Tibial nerve (tissue), 4 donors: ENCODE measurements at regions not wholly inside any gene's neighbourhood (a gene's known extent, or its start where the extent isn't known, plus 50 kb on each side); places are given as distances from the start of the nearest gene placed in this dataset.

Source experiments
- DNase-seq, 2 donors: peaks; one replicate each; pipeline ENCODE4 v3.0.0-alpha.2; 2019; ENCODE audit warnings: low spot score in 2 of 2
- H3K27ac ChIP-seq, 4 donors: fragments of 200-600 bp; sonication (generic) in 3 of 4; one replicate each; pipeline ENCODE4 v1.5.1; 2017 to 2019; ENCODE audit warnings: mild to moderate bottlenecking in 1 of 4
- H3K27me3 ChIP-seq, 2 donors: fragments of 200-600 bp; sonication (generic) in 1 of 2; one replicate each; pipeline versions ENCODE4 v1.5.1 to v1.6.0; 2017 to 2019
- H3K36me3 ChIP-seq, 3 donors: fragments of 200-600 bp; sonication (generic); one replicate each; pipeline ENCODE4 v1.5.1; 2018 to 2019
- H3K4me1 ChIP-seq, 4 donors: fragments of 200-600 bp; sonication (generic) in 3 of 4; one replicate each; pipeline ENCODE4 v1.5.1; 2017 to 2019
- H3K4me3 ChIP-seq, 4 donors: fragments of 200-600 bp; sonication (generic) in 3 of 4; one replicate each; pipeline ENCODE4 v1.5.1; 2017 to 2019; ENCODE audit warnings: mild to moderate bottlenecking in 1 of 4, moderate library complexity in 1 of 4
- H3K9me3 ChIP-seq, 4 donors: fragments of 200-600 bp; sonication (generic) in 3 of 4; one replicate each; pipeline ENCODE4 v1.5.1; 2017 to 2019
- EP300 ChIP-seq, 2 donors: sonication (generic); formaldehyde crosslinking; IDR thresholded peaks; one replicate each; pipeline ENCODE4 v1.6.1; 2017; ENCODE audit warnings: antibody characterized with exemption in 2 of 2, mild to moderate bottlenecking in 1 of 2
- POLR2A ChIP-seq, 2 donors: fragments of 450-650 bp; IDR thresholded peaks; one replicate each; pipeline ENCODE4 v1.6.1; 2017; ENCODE audit warnings: antibody characterized with exemption in 2 of 2, mild to moderate bottlenecking in 2 of 2, moderate library complexity in 2 of 2
- WGBS, 2 donors: methylation state at CpG; one replicate each; pipeline ENCODE4 v1.1.5; 2018; 5-methylcytosine and 5-hydroxymethylcytosine counted together
- TF ChIP-seq, protein P1 (sequence below), 5 experiments: fragments of 200-600 bp in 3 of 5; fragments of 450-650 bp in 2 of 5; sonication (generic) in 3 of 5; IDR thresholded peaks; one replicate each; pipeline ENCODE4 v1.5.1; 2016 to 2019; ENCODE audit warnings: antibody characterized with exemption in 5 of 5, mild to moderate bottlenecking in 3 of 5, moderate library complexity in 2 of 5

DNA sequence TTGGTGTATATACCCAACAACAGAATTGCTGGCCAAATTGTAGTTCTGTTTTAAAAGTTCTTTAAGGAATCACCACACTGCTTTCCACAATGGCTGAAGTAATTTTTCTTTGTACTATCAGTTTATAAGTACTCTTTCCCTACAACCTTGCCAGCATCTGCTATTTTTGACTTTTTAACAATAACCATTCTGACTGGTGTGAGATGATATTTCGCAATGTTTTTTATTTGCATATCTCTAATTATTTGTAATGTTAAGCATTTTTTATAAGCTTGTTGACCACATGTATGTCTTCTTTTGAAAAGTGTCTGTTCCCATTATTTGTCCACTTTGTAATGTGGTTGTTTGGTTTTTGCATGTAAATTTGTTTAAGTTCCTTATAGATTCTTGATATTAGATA, 509.9 kb upstream of the POU3F4 start:
- H3K4me3 ChIP-seq, result no peak overlapping the region
- WGBS, 2 donors, result 90 to 100% methylated on average over 1 of the region's 1 CpG
- H3K9me3 ChIP-seq, result no peaks in the 10 kb centered on the region
- peaks cover 2% of the 10 kb centered on the region in 2 donors for H3K27me3 ChIP-seq
- TF ChIP-seq, protein P1, sequence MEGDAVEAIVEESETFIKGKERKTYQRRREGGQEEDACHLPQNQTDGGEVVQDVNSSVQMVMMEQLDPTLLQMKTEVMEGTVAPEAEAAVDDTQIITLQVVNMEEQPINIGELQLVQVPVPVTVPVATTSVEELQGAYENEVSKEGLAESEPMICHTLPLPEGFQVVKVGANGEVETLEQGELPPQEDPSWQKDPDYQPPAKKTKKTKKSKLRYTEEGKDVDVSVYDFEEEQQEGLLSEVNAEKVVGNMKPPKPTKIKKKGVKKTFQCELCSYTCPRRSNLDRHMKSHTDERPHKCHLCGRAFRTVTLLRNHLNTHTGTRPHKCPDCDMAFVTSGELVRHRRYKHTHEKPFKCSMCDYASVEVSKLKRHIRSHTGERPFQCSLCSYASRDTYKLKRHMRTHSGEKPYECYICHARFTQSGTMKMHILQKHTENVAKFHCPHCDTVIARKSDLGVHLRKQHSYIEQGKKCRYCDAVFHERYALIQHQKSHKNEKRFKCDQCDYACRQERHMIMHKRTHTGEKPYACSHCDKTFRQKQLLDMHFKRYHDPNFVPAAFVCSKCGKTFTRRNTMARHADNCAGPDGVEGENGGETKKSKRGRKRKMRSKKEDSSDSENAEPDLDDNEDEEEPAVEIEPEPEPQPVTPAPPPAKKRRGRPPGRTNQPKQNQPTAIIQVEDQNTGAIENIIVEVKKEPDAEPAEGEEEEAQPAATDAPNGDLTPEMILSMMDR (IDR thresholded peaks at IDR 0.05), result no peak
- no peak for TF ChIP-seq EP300 (IDR thresholded peaks at IDR 0.05)
- no peak for TF ChIP-seq POLR2A (IDR thresholded peaks at IDR 0.05)
- H3K4me1 ChIP-seq, result no peaks in the 10 kb centered on the region
- no peak for DNase-seq
- no peak overlapping the region for H3K27ac ChIP-seq
- no peaks in the 10 kb centered on the region for H3K36me3 ChIP-seq

DNA sequence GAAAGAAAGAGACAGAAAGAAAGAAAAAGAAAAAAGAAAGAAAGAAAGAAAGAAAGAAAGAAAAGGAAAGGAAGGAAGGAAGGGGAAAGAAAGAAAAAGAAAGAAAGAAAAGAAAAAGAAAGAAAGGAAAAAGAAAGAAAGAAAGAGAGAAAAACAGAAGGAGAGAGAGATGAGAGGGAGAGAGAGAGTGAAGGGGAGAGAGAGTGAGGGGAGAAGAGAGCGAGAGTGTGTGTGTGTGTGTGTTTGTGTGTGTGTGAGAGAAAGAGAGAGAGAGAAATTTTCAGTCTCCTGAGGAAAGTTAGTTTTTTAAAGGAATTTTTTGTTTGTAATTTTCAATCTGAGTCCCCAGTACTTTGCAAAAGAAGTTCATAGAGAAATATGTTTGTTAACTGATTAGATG, 504.1 kb upstream of the POU3F4 start:
- DNase-seq, result no peak
- Histone ChIP-seq H3K9me3 (no peaks in the 10 kb centered on the region), H3K4me3 (no peak overlapping the region), H3K36me3 (no peaks in the 10 kb centered on the region), H3K27ac (no peak overlapping the region), H3K27me3 (peaks cover 2% of the 10 kb centered on the region in 2 donors), H3K4me1 (no peaks in the 10 kb centered on the region)
- 74 to 94% methylated on average over 1 of the region's 1 CpG for WGBS, 2 donors
- TF ChIP-seq, protein P1 (IDR thresholded peaks at IDR 0.05), result no peak
- TF ChIP-seq EP300 (IDR thresholded peaks at IDR 0.05) (no peak), POLR2A (IDR thresholded peaks at IDR 0.05) (no peak)

DNA sequence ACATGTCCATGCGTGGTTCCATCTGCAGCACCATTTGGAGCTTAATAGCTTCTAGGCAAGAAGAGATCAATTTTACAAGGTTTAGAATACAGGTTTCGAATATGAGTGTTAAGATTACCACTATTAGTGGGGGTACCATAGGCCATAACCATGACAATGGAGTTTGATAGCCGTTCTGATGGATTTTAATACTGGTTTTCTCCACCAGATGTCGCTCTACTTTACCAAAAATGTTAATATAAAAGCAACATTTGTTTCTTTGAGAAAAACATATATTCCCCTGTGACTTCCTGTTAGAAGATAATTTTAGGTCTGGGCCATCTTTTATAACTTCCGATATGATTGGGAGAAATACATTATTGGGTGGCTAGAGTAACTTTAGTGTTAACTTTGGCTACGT, 499.7 kb upstream of the POU3F4 start:
- TF ChIP-seq EP300 (IDR thresholded peaks at IDR 0.05), result no peak
- TF ChIP-seq, protein P1 (IDR thresholded peaks at IDR 0.05), result peak in 2 of 5 experiments; percentile 12 to 14
- DNase-seq, result no peak
- 68 to 76% methylated on average over 6 of the region's 6 CpGs for WGBS, 2 donors
- H3K27me3 ChIP-seq, result no peaks in the 10 kb centered on the region
- H3K9me3 ChIP-seq, result no peaks in the 10 kb centered on the region
- H3K27ac ChIP-seq, result no peak overlapping the region
- H3K4me1 ChIP-seq, result no peaks in the 10 kb centered on the region
- H3K36me3 ChIP-seq, result no peaks in the 10 kb centered on the region
- H3K4me3 ChIP-seq, result no peak overlapping the region

DNA sequence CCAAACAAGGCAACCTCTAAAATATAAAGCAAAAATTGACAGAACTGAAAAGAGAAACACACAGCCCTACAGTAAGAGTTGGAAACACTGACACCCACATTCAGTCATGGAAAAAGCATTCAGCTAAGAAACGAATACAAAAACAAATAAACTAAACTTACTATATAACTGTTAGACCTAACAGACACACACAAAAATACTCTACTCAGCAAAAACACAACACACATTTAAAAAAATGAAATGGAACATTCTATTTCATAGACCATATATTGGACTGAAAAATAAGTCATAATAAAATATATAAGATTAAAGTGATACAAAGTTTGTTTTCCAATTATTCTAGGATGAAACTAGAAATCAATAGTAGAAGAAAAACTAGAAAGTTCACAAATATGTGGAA, 488.8 kb upstream of the POU3F4 start:
- no peaks in the 10 kb centered on the region for H3K27me3 ChIP-seq
- H3K4me3 ChIP-seq, result no peak overlapping the region
- no peaks in the 10 kb centered on the region for H3K4me1 ChIP-seq
- no peak for DNase-seq
- H3K27ac ChIP-seq, result no peak overlapping the region
- no peaks in the 10 kb centered on the region for H3K36me3 ChIP-seq
- no peak for TF ChIP-seq EP300 (IDR thresholded peaks at IDR 0.05)
- no peak for TF ChIP-seq POLR2A (IDR thresholded peaks at IDR 0.05)
- TF ChIP-seq, protein P1 (IDR thresholded peaks at IDR 0.05), result no peak
- no peaks in the 10 kb centered on the region for H3K9me3 ChIP-seq
- WGBS, 2 donors, result 38 to 63% methylated on average over 1 of the region's 1 CpG

DNA sequence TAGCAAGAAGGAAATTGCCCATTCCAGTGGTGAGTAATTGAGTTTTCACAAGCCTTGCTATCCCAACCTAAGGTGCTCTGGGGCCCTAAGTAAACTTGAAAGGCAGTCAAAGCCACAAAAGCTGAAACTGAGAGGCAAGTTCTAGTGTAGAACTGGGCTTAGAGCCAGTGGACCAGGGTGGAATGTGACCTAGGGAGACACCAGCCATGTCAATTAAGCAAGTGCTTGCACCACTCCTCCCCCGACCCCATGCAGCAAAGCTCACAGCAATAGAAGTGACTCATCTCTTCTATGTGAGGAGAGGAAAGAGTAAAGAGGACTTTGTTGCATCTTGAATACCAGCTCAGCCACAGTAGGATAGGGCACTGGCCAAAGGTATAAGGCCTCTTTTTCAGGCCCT, 486.1 kb upstream of the POU3F4 start:
- H3K4me1 ChIP-seq, result no peaks in the 10 kb centered on the region
- TF ChIP-seq, protein P1 (IDR thresholded peaks at IDR 0.05), result no peak
- TF ChIP-seq POLR2A (IDR thresholded peaks at IDR 0.05) (no peak), EP300 (IDR thresholded peaks at IDR 0.05) (no peak)
- H3K27me3 ChIP-seq, result no peaks in the 10 kb centered on the region
- 44 to 60% methylated on average over 1 of the region's 1 CpG for WGBS, 2 donors
- no peaks in the 10 kb centered on the region for H3K36me3 ChIP-seq
- no peak overlapping the region for H3K4me3 ChIP-seq
- DNase-seq, result no peak
- peaks cover 0 to 18% (median 0%) of the 10 kb centered on the region in 4 donors for H3K9me3 ChIP-seq
- no peak overlapping the region for H3K27ac ChIP-seq
